Karpas-422 (cell line): ENCODE measurements at regions not wholly inside any gene's neighbourhood (a gene's known extent, or its start where the extent isn't known, plus 50 kb on each side); places are given as distances from the start of the nearest gene placed in this dataset.
"Not testable (repeated sequence)": the region's sequence is repeated elsewhere in the genome, so short reads cannot be mapped to it uniquely, and the experiment has no call there.

ENCODE experiments used
- DNase-seq: peaks from one replicate; pipeline ENCODE4 v3.0.0-alpha.2; 2015
- H2AFZ ChIP-seq: fragments of 200-600 bp; sonication (generic); 2 replicates; pipeline ENCODE4 v1.6.1; 2014; ENCODE audit warnings: antibody characterized with exemption, low read length, mixed read lengths
- H3K27ac ChIP-seq: fragments of 200-600 bp; sonication (generic); 2 replicates; pipeline ENCODE4 v1.5.1; 2014; ENCODE audit warnings: mild to moderate bottlenecking, low read length, moderate library complexity
- H3K27me3 ChIP-seq: fragments of 200-600 bp; sonication (generic); 2 replicates; pipeline ENCODE4 v1.6.1; 2014; ENCODE audit warnings: low read length, mixed read lengths
- H3K36me3 ChIP-seq: fragments of 200-600 bp; sonication (generic); 2 replicates; pipeline ENCODE4 v1.6.1; 2014; ENCODE audit warnings: low read length, mixed read lengths; ENCODE audit not compliant: insufficient read depth
- H3K4me1 ChIP-seq: fragments of 200-600 bp; sonication (generic); 2 replicates; pipeline ENCODE4 v1.6.1; 2014; ENCODE audit warnings: mild to moderate bottlenecking, low read length, mixed read lengths
- H3K4me2 ChIP-seq: fragments of 200-600 bp; sonication (generic); 2 replicates; pipeline ENCODE4 v1.6.1; 2014; ENCODE audit warnings: low read length, low read depth, mild to moderate bottlenecking; ENCODE audit not compliant: poor library complexity, severe bottlenecking
- H3K4me3 ChIP-seq: fragments of 200-600 bp; sonication (generic); 2 replicates; pipeline ENCODE4 v1.5.1; 2014; ENCODE audit warnings: mild to moderate bottlenecking, antibody characterized with exemption, low read length, mixed read lengths
- H3K79me2 ChIP-seq: fragments of 200-600 bp; sonication (generic); 2 replicates; pipeline ENCODE4 v1.6.1; 2014; ENCODE audit warnings: mild to moderate bottlenecking, low read length, mixed read lengths
- H3K9ac ChIP-seq: fragments of 200-600 bp; sonication (generic); 2 replicates; pipeline ENCODE4 v1.6.0; 2014; ENCODE audit warnings: low read length
- H3K9me2 ChIP-seq: fragments of 200-600 bp; sonication (generic), shearing (Covaris generic); replicated peaks from 2 replicates; pipeline ENCODE4 v1.6.0; 2014; ENCODE audit warnings: mild to moderate bottlenecking, low read length, moderate library complexity; ENCODE audit not compliant: insufficient read depth
- H3K9me3 ChIP-seq: fragments of 300-700, 200-600 bp; sonication (generic); 2 replicates; pipeline ENCODE4 v1.6.1; 2014; ENCODE audit warnings: low read length, mixed read lengths
- H4K20me1 ChIP-seq: fragments of 200-600 bp; sonication (generic); 2 replicates; pipeline ENCODE4 v1.6.1; 2014; ENCODE audit warnings: mild to moderate bottlenecking, antibody characterized with exemption, low read length, low read depth; ENCODE audit not compliant: insufficient read depth

- Histone ChIP-seq H3K79me2 (no peaks in the 10 kb centered on the region), H3K9me2 (no peaks in the 10 kb centered on the region), H4K20me1 (no peaks in the 10 kb centered on the region), H3K4me1 (peaks cover 38% of the 10 kb centered on the region), H3K27me3 (no peaks in the 10 kb centered on the region), H3K27ac (peak overlapping the region; percentile 90), H3K4me2 (peak overlapping the region; percentile 61), H3K4me3 (peak overlapping the region; percentile 35), H3K36me3 (no peaks in the 10 kb centered on the region), H3K9ac (peak overlapping the region; percentile 51), H3K9me3 (0 out of 2 replicates have a peak, but pooled peaks cover 4% of the 10 kb centered on the region), H2AFZ (peak overlapping the region; percentile 82)
- DNase-seq = peak; percentile 76
These were observed 223.1 kb upstream of the PRDM1 start for GRCh38 chr6:105862936-105863607.

- not testable (repeated sequence) for H3K9me3 ChIP-seq, H3K27me3 ChIP-seq, H2AFZ ChIP-seq, H3K9ac ChIP-seq, H4K20me1 ChIP-seq, H3K36me3 ChIP-seq, H3K27ac ChIP-seq, H3K9me2 ChIP-seq, H3K79me2 ChIP-seq, H3K4me2 ChIP-seq, H3K4me3 ChIP-seq, DNase-seq
- peaks cover 27% of the 10 kb centered on the region for H3K4me1 ChIP-seq
These were observed 225.2 kb upstream of the PRDM1 start for GRCh38 chr6:105860927-105861326.

GRCh38 chr6:105859457-105859856 lies 226.7 kb upstream of the PRDM1 start:
- Histone ChIP-seq H2AFZ (no peak overlapping the region), H4K20me1 (no peaks in the 10 kb centered on the region)

GRCh38 chr6:105858639-105859038 lies 227.5 kb upstream of the PRDM1 start:
- not testable (repeated sequence) for H3K4me2 ChIP-seq, H3K9me3 ChIP-seq, H3K9ac ChIP-seq, H3K79me2 ChIP-seq, H3K4me3 ChIP-seq, DNase-seq, H3K27ac ChIP-seq, H2AFZ ChIP-seq, H3K36me3 ChIP-seq, H4K20me1 ChIP-seq, H3K27me3 ChIP-seq, H3K9me2 ChIP-seq
- H3K4me1 ChIP-seq = peaks cover 19% of the 10 kb centered on the region

More at GRCh38 chr6:105859457-105859856, 226.7 kb upstream of the PRDM1 start:
- Histone ChIP-seq H3K9ac (no peak overlapping the region), H3K4me1 (peaks cover 27% of the 10 kb centered on the region), H3K4me2 (no peak overlapping the region), H3K9me2 (no peaks in the 10 kb centered on the region), H3K4me3 (no peak overlapping the region), H3K79me2 (no peaks in the 10 kb centered on the region), H3K27ac (no peak overlapping the region), H3K9me3 (0 out of 2 replicates have a peak, but pooled peaks cover 4% of the 10 kb centered on the region), H3K36me3 (no peaks in the 10 kb centered on the region), H3K27me3 (no peaks in the 10 kb centered on the region)
- no peak for DNase-seq

- no peak for DNase-seq
- Histone ChIP-seq H3K36me3 (no peaks in the 10 kb centered on the region), H3K4me1 (no peaks in the 10 kb centered on the region), H3K9ac (no peak overlapping the region), H3K4me2 (no peak overlapping the region), H3K9me3 (no peaks in the 10 kb centered on the region), H3K27ac (no peak overlapping the region), H3K9me2 (no peaks in the 10 kb centered on the region), H3K27me3 (no peaks in the 10 kb centered on the region), H3K79me2 (no peaks in the 10 kb centered on the region), H3K4me3 (no peak overlapping the region), H4K20me1 (no peaks in the 10 kb centered on the region), H2AFZ (no peak overlapping the region)
These were observed 230.7 kb upstream of the PRDM1 start for GRCh38 chr6:105855433-105855832.

- H2AFZ ChIP-seq, H3K79me2 ChIP-seq, H3K4me2 ChIP-seq, DNase-seq, H3K4me1 ChIP-seq, H3K9me3 ChIP-seq, H3K9ac ChIP-seq, H3K27ac ChIP-seq, H3K4me3 ChIP-seq, H3K36me3 ChIP-seq, H4K20me1 ChIP-seq, H3K27me3 ChIP-seq, H3K9me2 ChIP-seq: not testable (repeated sequence)
These were observed 232.2 kb upstream of the PRDM1 start for GRCh38 chr6:105853979-105854378.

GRCh38 chr6:105851606-105852005 lies 234.5 kb upstream of the PRDM1 start:
- DNase-seq = no peak
- Histone ChIP-seq H3K4me1 (no peaks in the 10 kb centered on the region), H3K9me2 (no peaks in the 10 kb centered on the region), H3K36me3 (no peaks in the 10 kb centered on the region), H4K20me1 (no peaks in the 10 kb centered on the region), H3K27me3 (no peaks in the 10 kb centered on the region), H3K9ac (no peak overlapping the region), H3K4me3 (no peak overlapping the region), H3K79me2 (no peaks in the 10 kb centered on the region), H3K9me3 (no peaks in the 10 kb centered on the region), H2AFZ (no peak overlapping the region), H3K27ac (no peak overlapping the region), H3K4me2 (no peak overlapping the region)

- H4K20me1 ChIP-seq = no peaks in the 10 kb centered on the region
- H2AFZ ChIP-seq = no peak overlapping the region
- no peaks in the 10 kb centered on the region for H3K79me2 ChIP-seq
- H3K36me3 ChIP-seq = no peaks in the 10 kb centered on the region
- no peaks in the 10 kb centered on the region for H3K9me3 ChIP-seq
- H3K27me3 ChIP-seq = no peaks in the 10 kb centered on the region
- no peak overlapping the region for H3K4me2 ChIP-seq
- no peaks in the 10 kb centered on the region for H3K4me1 ChIP-seq
- no peak for DNase-seq
- H3K9me2 ChIP-seq = no peaks in the 10 kb centered on the region
- no peak overlapping the region for H3K9ac ChIP-seq
- no peak overlapping the region for H3K4me3 ChIP-seq
- H3K27ac ChIP-seq = no peak overlapping the region
These were observed 235.0 kb upstream of the PRDM1 start for GRCh38 chr6:105851113-105851580.
